IMR-90 (cell line): ENCODE measurements at regions not wholly inside any gene's neighbourhood (a gene's known extent, or its start where the extent isn't known, plus 50 kb on each side); places are given as distances from the start of the nearest gene placed in this dataset.
A peak's percentile ranks its signal among the peaks of the same experiment; 100 is the strongest.

Experiments used
- ATAC-seq: fragments of 200-7000 bp; cut with Tn5 transposase; 2 replicates; pipeline ENCODE4 v1.9.1; 2020; ENCODE audit warnings: low read depth, mild to moderate bottlenecking, moderate library complexity
- BruUV-seq: library from RNA; stranded (reverse); fragments of 400-500 nt; replicated peaks from 2 replicates; lab custom pipeline; 2021; lab: Mats Ljungman, UMichigan
- CTCF ChIA-PET: fragments of 300-600 bp; formaldehyde crosslinking; extraction: SDS; loops from one replicate; lab custom pipeline; 2021; ENCODE audit warnings: antibody characterized with exemption; lab: Yijun Ruan, JAX
- POLR2A ChIA-PET: fragments of 300-600 bp; sonication (Branson Sonifier 250); formaldehyde crosslinking; loops from one replicate; lab custom pipeline; 2022; ENCODE audit warnings: antibody characterized with exemption; ENCODE audit not compliant: unreplicated experiment; lab: Charles Lee
- DNase-seq: peaks from one replicate; pipeline ENCODE4 v3.0.0; 2013
- H2AFZ ChIP-seq: replicated peaks from 2 replicates; pipeline ENCODE3; 2013; ENCODE audit warnings: low read length, mild to moderate bottlenecking; ENCODE audit not compliant: poor library complexity
- H2AK5ac ChIP-seq: 2 replicates; pipeline ENCODE4 v1.6.1; 2013; ENCODE audit warnings: low read depth, low read length, inconsistent platforms
- H2AK9ac ChIP-seq: replicated peaks from 2 replicates; pipeline ENCODE3; 2013; ENCODE audit warnings: mild to moderate bottlenecking, low read depth, low read length, moderate library complexity; ENCODE audit not compliant: poor library complexity
- H2BK120ac ChIP-seq: 2 replicates; pipeline ENCODE4 v1.6.1; 2013; ENCODE audit warnings: low read depth, low read length, inconsistent platforms
- H2BK15ac ChIP-seq: 3 replicates; pipeline ENCODE4 v1.6.1; 2013; ENCODE audit warnings: low read depth, low read length, inconsistent platforms
- H2BK20ac ChIP-seq: 2 replicates; pipeline ENCODE4 v1.6.1; 2013; ENCODE audit warnings: low read depth, mild to moderate bottlenecking, inconsistent platforms, low read length, moderate library complexity
- H2BK5ac ChIP-seq: 2 replicates; pipeline ENCODE4 v1.6.1; 2013; ENCODE audit warnings: mild to moderate bottlenecking, low read depth, low read length, inconsistent platforms; ENCODE audit not compliant: poor library complexity, severe bottlenecking
- H3K14ac ChIP-seq: replicated peaks from 2 replicates; pipeline ENCODE4 v1.6.1; 2013; ENCODE audit warnings: low read depth, low read length, inconsistent platforms
- H3K18ac ChIP-seq: 2 replicates; pipeline ENCODE4 v1.6.1; 2013; ENCODE audit warnings: low read depth, low read length, control low read depth
- H3K23ac ChIP-seq: 2 replicates; pipeline ENCODE4 v1.6.1; 2013; ENCODE audit warnings: low read depth, low read length, inconsistent platforms
- H3K27ac ChIP-seq: 2 replicates; pipeline ENCODE4 v1.5.1; 2013; ENCODE audit warnings: mild to moderate bottlenecking, control low read depth, low read length; ENCODE audit not compliant: insufficient read depth
- H3K27me3 ChIP-seq: 2 replicates; pipeline ENCODE4 v1.6.1; 2013; ENCODE audit warnings: low read length; ENCODE audit not compliant: control insufficient read depth, insufficient read depth
- H3K36me3 ChIP-seq: 2 replicates; pipeline ENCODE4 v1.6.1; 2013; ENCODE audit warnings: low read length, mixed read lengths; ENCODE audit not compliant: control insufficient read depth, insufficient read depth
- H3K4ac ChIP-seq: 2 replicates; pipeline ENCODE4 v1.6.1; 2013; ENCODE audit warnings: low read depth, low read length, inconsistent platforms
- H3K4me1 ChIP-seq: 2 replicates; pipeline ENCODE4 v1.6.1; 2013; ENCODE audit warnings: low read length, mixed read lengths; ENCODE audit not compliant: control insufficient read depth, insufficient read depth
- H3K4me2 ChIP-seq: 2 replicates; pipeline ENCODE4 v1.6.1; 2013; ENCODE audit warnings: low read depth, mild to moderate bottlenecking, control low read depth, low read length, moderate library complexity
- H3K4me3 ChIP-seq: 2 replicates; pipeline ENCODE4 v1.5.1; 2013; ENCODE audit warnings: low read depth, mild to moderate bottlenecking, control low read depth, low read length, moderate library complexity; ENCODE audit not compliant: insufficient read depth
- H3K56ac ChIP-seq: 2 replicates; pipeline ENCODE4 v1.6.1; 2013; ENCODE audit warnings: low read length, inconsistent platforms; ENCODE audit not compliant: insufficient read depth; ENCODE audit errors: extremely low read depth
- H3K79me1 ChIP-seq, 2 experiments: 2 replicates each; pipeline ENCODE4 v1.6.1; 2013; ENCODE audit warnings: low read length in 2 of 2, inconsistent platforms in 1 of 2, low read depth in 1 of 2
- H3K9ac ChIP-seq: 2 replicates; pipeline ENCODE4 v1.6.1; 2013; ENCODE audit warnings: low read depth, low read length, control low read depth
- H3K9me1 ChIP-seq: 2 replicates; pipeline ENCODE4 v1.6.1; 2013; ENCODE audit warnings: low read length, inconsistent platforms; ENCODE audit not compliant: insufficient read depth
- H3K9me3 ChIP-seq: 2 replicates; pipeline ENCODE4 v1.6.1; 2013; ENCODE audit warnings: low read length; ENCODE audit not compliant: control insufficient read depth, insufficient read depth
- H4K20me1 ChIP-seq: 2 replicates; pipeline ENCODE4 v1.6.1; 2013; ENCODE audit warnings: low read length, inconsistent platforms; ENCODE audit not compliant: insufficient read depth
- H4K5ac ChIP-seq: 2 replicates; pipeline ENCODE4 v1.6.1; 2013; ENCODE audit warnings: mild to moderate bottlenecking, low read depth, low read length, control low read depth
- H4K8ac ChIP-seq, 2 experiments: 2 replicates each; pipeline ENCODE4 v1.6.1; 2013; ENCODE audit warnings: low read depth in 2 of 2, low read length in 2 of 2, control low read depth in 1 of 2, inconsistent platforms in 1 of 2
- H4K91ac ChIP-seq: 2 replicates; pipeline ENCODE4 v1.6.1; 2013; ENCODE audit warnings: low read depth, low read length, inconsistent platforms; ENCODE audit not compliant: insufficient read depth
- CEBPB ChIP-seq: IDR thresholded peaks from 2 replicates; pipeline ENCODE4 v1.6.1; 2012; ENCODE audit warnings: low read depth, low read length, improper control_type of control experiment
- ELK1 ChIP-seq: fragments of 150-350 bp; IDR thresholded peaks from 2 replicates; pipeline ENCODE4 v1.6.1; 2016; ENCODE audit warnings: low read depth, mild to moderate bottlenecking, low read length, moderate library complexity, borderline replicate concordance
- FOS ChIP-seq: fragments of 150-350 bp; IDR thresholded peaks from 2 replicates; pipeline ENCODE4 v1.6.1; 2016; ENCODE audit warnings: low read depth, low read length
- MAZ ChIP-seq: IDR thresholded peaks from 2 replicates; pipeline ENCODE4 v1.6.1; 2012; ENCODE audit warnings: low read depth, mild to moderate bottlenecking, low read length, improper control_type of control experiment, moderate library complexity, borderline replicate concordance
- MXI1 ChIP-seq: IDR thresholded peaks from 2 replicates; pipeline ENCODE4 v1.6.1; 2012; ENCODE audit warnings: low read depth, mild to moderate bottlenecking, low read length, moderate library complexity, borderline replicate concordance
- RAD21 ChIP-seq: IDR thresholded peaks from 2 replicates; pipeline ENCODE4 v1.6.1; 2012; ENCODE audit warnings: low read length, improper control_type of control experiment
- RCOR1 ChIP-seq: IDR thresholded peaks from 2 replicates; pipeline ENCODE4 v1.6.1; 2012; ENCODE audit warnings: mild to moderate bottlenecking, low read length, improper control_type of control experiment; ENCODE audit not compliant: insufficient replicate concordance
- RFX5 ChIP-seq: IDR thresholded peaks from 2 replicates; pipeline ENCODE4 v1.8.0; 2012; ENCODE audit warnings: low read depth, mild to moderate bottlenecking, low read length, moderate library complexity
- USF2 ChIP-seq: fragments of 150-350 bp; IDR thresholded peaks from 2 replicates; pipeline ENCODE4 v1.6.1; 2017; ENCODE audit warnings: mild to moderate bottlenecking, antibody characterized with exemption, low read length, low read depth
- WGBS, 2 experiments: methylation state at CpG; one replicate each; pipeline versions ENCODE4 v1.1.5 to v1.1.7; 2013; ENCODE audit warnings: missing lambda C conversion rate in 2 of 2; ENCODE audit not compliant: insufficient read length in 1 of 2; ENCODE audit errors: extremely low coverage in 2 of 2; 5-methylcytosine and 5-hydroxymethylcytosine counted together
- dilution Hi-C: fragments of 300-500 bp; cut with HindIII; formaldehyde crosslinking; loops from one replicate; pipeline ENCODE4 v1.14.3; 2018; ENCODE audit warnings: low sequenced_read_pairs; ENCODE audit not compliant: unreplicated experiment
- in situ Hi-C: fragments of 300-500 bp; cut with MboI; formaldehyde crosslinking; loops from 3 replicates; pipeline ENCODE4 v1.14.3; 2019; ENCODE audit warnings: low sequenced_read_pairs, inconsistent platforms, mixed read lengths
- intact Hi-C: fragments of 100-400 bp; cut with micrococcal nuclease; formaldehyde crosslinking; loops from 2 replicates; pipeline ENCODE4 v1.10.0; 2022

GRCh38 chr13:24008679-24009078 is 111.4 kb upstream of the C1QTNF9B start:
- Histone ChIP-seq H4K5ac (no peak overlapping the region), H3K56ac (no peak overlapping the region), H2AFZ (no peak overlapping the region), H3K27ac (no peak overlapping the region), H3K9me3 (no peaks in the 10 kb centered on the region), H4K91ac (no peak overlapping the region; the same call in 1 of the 2 replicates), H3K9ac (no peak overlapping the region), H3K4me3 (no peak overlapping the region), H4K8ac (peak overlapping the region in 1 of 2 experiments; percentile 27; a peak in 1 of 4 replicates), H3K23ac (no peak overlapping the region), H3K4me1 (peaks cover 12% of the 10 kb centered on the region), H2AK9ac (no peak overlapping the region), H2AK5ac (peak overlapping the region; percentile 27; the same call in 1 of the 2 replicates), H2BK120ac (no peak overlapping the region), H4K20me1 (no peaks in the 10 kb centered on the region), H3K27me3 (no peaks in the 10 kb centered on the region; the same call in 1 of the 2 replicates), H2BK5ac (no peak overlapping the region), H3K14ac (0 out of 2 replicates have a peak overlapping the region, but pooled peaks have one; percentile 4), H3K79me1 (no peaks in the 10 kb centered on the region), H3K36me3 (no peaks in the 10 kb centered on the region), H3K4ac (no peak overlapping the region), H3K9me1 (peaks cover 9% of the 10 kb centered on the region), H3K4me2 (no peak overlapping the region), H3K18ac (no peak overlapping the region), H2BK15ac (no peak overlapping the region), H2BK20ac (0 out of 2 replicates have a peak overlapping the region, but pooled peaks have one; percentile 47)
- intact Hi-C loops (loop anchor here (5.0 kb wide), 1 partner anchor 81 kb away; no protein-coding TSS in a partner anchor), in situ Hi-C loops (no loop called here), dilution Hi-C loops (no loop called here)
- POLR2A ChIA-PET, result no interaction called here
- 100% methylated on average over 1 of the region's 3 CpGs; no CpG with 5 or more reads in 1 of the 2 experiments for WGBS, 2 experiments
- no TSS peak for BruUV-seq
- CTCF ChIA-PET, result interaction anchor here (0.6 to 1.1 kb wide), 2 partner anchors 210 to 220 kb away, joined by 3 to 4 read pairs; no protein-coding TSS in a partner anchor
- TF ChIP-seq USF2, result no peak
- no peak for TF ChIP-seq ELK1
- TF ChIP-seq MXI1, result no peak
- no peak for TF ChIP-seq CEBPB
- no peak for TF ChIP-seq RFX5
- TF ChIP-seq RCOR1, result no peak
- peak; percentile 43 for TF ChIP-seq MAZ
- TF ChIP-seq FOS, result 0 out of 2 replicates have a peak, but pooled peaks have one; percentile 14
- no peak for TF ChIP-seq RAD21
- peak; percentile 52 for ATAC-seq
- peak; percentile 56 for DNase-seq
